ENCODE measurements at regions not wholly inside any gene's neighbourhood (a gene's known extent, or its start where the extent isn't known, plus 50 kb on each side); places are given as distances from the start of the nearest gene placed in this dataset.

DNA sequence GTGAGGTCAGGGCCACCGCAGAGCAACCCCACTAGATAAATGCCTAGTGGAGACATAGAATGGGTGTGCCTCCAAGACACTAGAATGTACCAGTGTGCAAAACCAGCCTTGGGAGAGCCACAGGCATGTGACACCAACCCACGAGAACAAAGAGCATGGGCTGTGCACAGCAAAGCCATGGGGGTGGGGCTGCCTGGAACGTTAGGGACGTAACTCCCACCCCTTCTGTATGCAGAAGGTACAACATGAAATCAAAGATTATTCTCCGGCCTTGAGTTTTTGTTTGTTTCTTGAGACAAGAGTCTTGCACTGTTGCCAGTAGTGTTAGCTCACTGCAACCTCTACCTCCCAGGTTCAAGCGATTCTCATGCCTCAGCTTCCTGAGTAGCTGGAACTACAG, 99.5 kb downstream of the MID1IP1 start:
- TF ChIP-seq, protein P1, sequence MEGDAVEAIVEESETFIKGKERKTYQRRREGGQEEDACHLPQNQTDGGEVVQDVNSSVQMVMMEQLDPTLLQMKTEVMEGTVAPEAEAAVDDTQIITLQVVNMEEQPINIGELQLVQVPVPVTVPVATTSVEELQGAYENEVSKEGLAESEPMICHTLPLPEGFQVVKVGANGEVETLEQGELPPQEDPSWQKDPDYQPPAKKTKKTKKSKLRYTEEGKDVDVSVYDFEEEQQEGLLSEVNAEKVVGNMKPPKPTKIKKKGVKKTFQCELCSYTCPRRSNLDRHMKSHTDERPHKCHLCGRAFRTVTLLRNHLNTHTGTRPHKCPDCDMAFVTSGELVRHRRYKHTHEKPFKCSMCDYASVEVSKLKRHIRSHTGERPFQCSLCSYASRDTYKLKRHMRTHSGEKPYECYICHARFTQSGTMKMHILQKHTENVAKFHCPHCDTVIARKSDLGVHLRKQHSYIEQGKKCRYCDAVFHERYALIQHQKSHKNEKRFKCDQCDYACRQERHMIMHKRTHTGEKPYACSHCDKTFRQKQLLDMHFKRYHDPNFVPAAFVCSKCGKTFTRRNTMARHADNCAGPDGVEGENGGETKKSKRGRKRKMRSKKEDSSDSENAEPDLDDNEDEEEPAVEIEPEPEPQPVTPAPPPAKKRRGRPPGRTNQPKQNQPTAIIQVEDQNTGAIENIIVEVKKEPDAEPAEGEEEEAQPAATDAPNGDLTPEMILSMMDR (IDR thresholded peaks at IDR 0.05; ENCODE audit: low read length): no peak
- no peak for TF ChIP-seq EZH2 (IDR thresholded peaks at IDR 0.05; ENCODE audit: borderline replicate concordance, low read length)
